Right ventricle myocardium inferior (tissue), 1 donor: ENCODE measurements at regions not wholly inside any gene's neighbourhood (a gene's known extent, or its start where the extent isn't known, plus 50 kb on each side); places are given as distances from the start of the nearest gene placed in this dataset.
A peak's percentile ranks its signal among the peaks of the same experiment; 100 is the strongest.
"Not testable (repeated sequence)": the region's sequence is repeated elsewhere in the genome, so short reads cannot be mapped to it uniquely, and the experiment has no call there.

Source experiments
- ATAC-seq: fragments of 200-7000 bp; cut with Tn5 transposase; one replicate; pipeline ENCODE4 v1.9.1; 2020; ENCODE audit warnings: mild to moderate bottlenecking, moderate library complexity
- DNase-seq: peaks from one replicate; pipeline ENCODE4 v3.0.0; 2021; ENCODE audit errors: missing footprints
- intact Hi-C: fragments of 100-400 bp; cut with DNase I; formaldehyde crosslinking; loops from one replicate; pipeline ENCODE4 v1.11.0; 2022
- donor health status: DM: no; HTN: yes; CAD: no; lungs with severe emphysema.

- no peak for DNase-seq
- intact Hi-C loops = no loop called here
- no peak for ATAC-seq
Measured at GRCh38 chr14:36423430-36423829, 96.6 kb downstream of the NKX2-1 start.

- ATAC-seq (no peak), DNase-seq (no peak)
- intact Hi-C loops = no loop called here
Measured at GRCh38 chr14:36420149-36420687, 99.8 kb upstream of the MBIP start.

GRCh38 chr14:36418937-36419336 lies 98.5 kb upstream of the MBIP start:
- DNase-seq (no peak), ATAC-seq (no peak)
- intact Hi-C loops = no loop called here

GRCh38 chr14:36411951-36412350 lies 91.5 kb upstream of the MBIP start:
- DNase-seq, intact Hi-C loops, ATAC-seq: not testable (repeated sequence)

- intact Hi-C loops = no loop called here
- DNase-seq (no peak), ATAC-seq (no peak)
Measured at GRCh38 chr14:36408388-36408787, 88.0 kb upstream of the MBIP start.

- ATAC-seq = no peak
- no peak for DNase-seq
- intact Hi-C loops = no loop called here
Measured at GRCh38 chr14:36405589-36406274, 85.3 kb upstream of the MBIP start.

- intact Hi-C loops = no loop called here
- no peak for DNase-seq
- ATAC-seq = no peak
Measured at GRCh38 chr14:36402867-36403266, 82.4 kb upstream of the MBIP start.

GRCh38 chr14:36398463-36399291 lies 78.2 kb upstream of the MBIP start:
- intact Hi-C loops = no loop called here
- DNase-seq = no peak
- ATAC-seq = no peak

GRCh38 chr14:36397357-36397756 lies 76.9 kb upstream of the MBIP start:
- no peak for DNase-seq
- no peak for ATAC-seq
- intact Hi-C loops = no loop called here

GRCh38 chr14:36396798-36397197 lies 76.4 kb upstream of the MBIP start:
- DNase-seq (no peak), ATAC-seq (no peak)
- intact Hi-C loops = no loop called here

- intact Hi-C loops = no loop called here
- ATAC-seq (no peak), DNase-seq (no peak)
Measured at GRCh38 chr14:36394593-36394992, 74.2 kb upstream of the MBIP start.

- DNase-seq = no peak
- ATAC-seq = no peak
- intact Hi-C loops = no loop called here
Measured at GRCh38 chr14:36390718-36391117, 70.3 kb upstream of the MBIP start.

- ATAC-seq = peak; percentile 96
- intact Hi-C loops = no loop called here
Measured at GRCh38 chr14:36383767-36384431, 63.5 kb upstream of the MBIP start.

GRCh38 chr14:36373982-36374673 lies 53.7 kb upstream of the MBIP start:
- ATAC-seq (peak; percentile 46), DNase-seq (no peak)
- intact Hi-C loops = loop anchor here (10.0 kb wide), 1 partner anchor 169 kb away; no protein-coding TSS in a partner anchor

More at GRCh38 chr14:36383767-36384431, 63.5 kb upstream of the MBIP start:
- peak; percentile 72 for DNase-seq
